SK-N-SH (cell line): ENCODE measurements at regions not wholly inside any gene's neighbourhood (a gene's known extent, or its start where the extent isn't known, plus 50 kb on each side); places are given as distances from the start of the nearest gene placed in this dataset.

ENCODE experiments used
- CTCF ChIA-PET: fragments of 300-600, 350-600 bp; formaldehyde crosslinking; extraction: SDS; loops from one replicate; lab custom pipeline; 2021; lab: Yijun Ruan, JAX
- POLR2A ChIA-PET: fragments of 350-600 bp; sonication (Branson Sonifier 250); formaldehyde crosslinking; extraction: SDS; loops from one replicate; lab custom pipeline; 2020; ENCODE audit warnings: antibody characterized with exemption, inconsistent platforms; lab: Yijun Ruan, JAX
- DNase-seq: peaks from one replicate; pipeline ENCODE4 v3.0.0; 2012
- H2AFZ ChIP-seq: fragments of 200-600 bp; sonication (generic); 2 replicates; pipeline ENCODE4 v1.8.1; 2016; ENCODE audit warnings: antibody characterized with exemption, mild to moderate bottlenecking, low read depth
- H3F3A ChIP-seq: fragments of 200-600 bp; sonication (generic); replicated peaks from 2 replicates; pipeline ENCODE3; 2016; ENCODE audit warnings: antibody characterized with exemption, mild to moderate bottlenecking; ENCODE audit not compliant: insufficient read depth
- H3K27ac ChIP-seq, 2 experiments: fragments of 200-500 bp in 1 of 2; fragments of 200-600 bp in 1 of 2; sonication (Bioruptor generic) in 1 of 2; sonication (generic), shearing (Covaris generic) in 1 of 2; 2 replicates each; pipeline versions ENCODE4 v1.5.1 to v1.6.1; 2014 to 2016; ENCODE audit warnings: low read depth in 2 of 2, inconsistent platforms in 1 of 2, low read length in 1 of 2, mild to moderate bottlenecking in 1 of 2, mixed read lengths in 1 of 2
- H3K27me3 ChIP-seq: fragments of 200-600 bp; sonication (generic), shearing (Covaris generic); 2 replicates; pipeline ENCODE4 v1.6.1; 2016; ENCODE audit warnings: mixed run types; ENCODE audit not compliant: insufficient read depth
- H3K36me3 ChIP-seq, 2 experiments: fragments of 200-500 bp in 1 of 2; fragments of 200-600 bp in 1 of 2; sonication (Bioruptor generic) in 1 of 2; sonication (generic) in 1 of 2; replicated peaks in 1 of 2; 2 replicates each; pipeline versions ENCODE3 to v1.5.1; 2014 to 2016; ENCODE audit warnings: low read length in 1 of 2, mild to moderate bottlenecking in 1 of 2; ENCODE audit not compliant: insufficient read depth in 2 of 2, control insufficient read depth in 1 of 2
- H3K4me1 ChIP-seq, 2 experiments: fragments of 200-500 bp in 1 of 2; fragments of 200-600 bp in 1 of 2; sonication (Bioruptor generic) in 1 of 2; sonication (generic), shearing (Covaris generic) in 1 of 2; 2 replicates each; pipeline versions ENCODE4 v1.5.1 to v1.6.1; 2014 to 2016; ENCODE audit warnings: low read depth in 1 of 2, low read length in 1 of 2, mixed run types in 1 of 2; ENCODE audit not compliant: insufficient read depth in 2 of 2, control insufficient read depth in 1 of 2
- H3K4me2 ChIP-seq: fragments of 200-600 bp; sonication (generic), shearing (Covaris generic); 2 replicates; pipeline ENCODE4 v1.6.1; 2017; ENCODE audit warnings: mixed run types
- H3K4me3 ChIP-seq, 2 experiments: fragments of 200-500 bp in 1 of 2; fragments of 200-600 bp in 1 of 2; sonication (Bioruptor generic) in 1 of 2; sonication (generic), shearing (Covaris generic) in 1 of 2; 2 replicates each; pipeline versions ENCODE4 v1.5.1 to v1.8.1; 2014 to 2016; ENCODE audit warnings: low read depth in 2 of 2, inconsistent platforms in 1 of 2, low read length in 1 of 2, mild to moderate bottlenecking in 1 of 2, mixed read lengths in 1 of 2, moderate library complexity in 1 of 2
- H3K79me2 ChIP-seq: fragments of 200-600 bp; sonication (generic); 2 replicates; pipeline ENCODE4 v1.8.1; 2017; ENCODE audit warnings: mild to moderate bottlenecking; ENCODE audit not compliant: insufficient read depth
- H3K9ac ChIP-seq: fragments of 200-600 bp; sonication (generic); 2 replicates; pipeline ENCODE4 v1.6.1; 2017; ENCODE audit warnings: mixed run types
- H3K9me2 ChIP-seq: fragments of 200-600 bp; sonication (generic); 2 replicates; pipeline ENCODE4 v1.6.1; 2017; ENCODE audit warnings: mixed run types
- H3K9me3 ChIP-seq: fragments of 200-600 bp; sonication (generic); 2 replicates; pipeline ENCODE4 v1.6.1; 2017; ENCODE audit warnings: mixed run types, mild to moderate bottlenecking, moderate library complexity
- H4K20me1 ChIP-seq: fragments of 200-600 bp; sonication (generic); 2 replicates; pipeline ENCODE4 v1.6.1; 2017; ENCODE audit warnings: mild to moderate bottlenecking, mixed run types; ENCODE audit not compliant: insufficient read depth
- CTCF ChIP-seq: fragments of 200-600 bp; sonication (generic); IDR thresholded peaks from 2 replicates; pipeline ENCODE4 v1.6.1; 2017; ENCODE audit warnings: antibody characterized with exemption, mild to moderate bottlenecking, moderate library complexity
- EP300 ChIP-seq, 2 experiments: IDR thresholded peaks; 2 replicates each; pipeline versions ENCODE4 v1.4.0 to v1.6.1; 2012; ENCODE audit warnings: borderline replicate concordance in 1 of 2, low read depth in 1 of 2, low read length in 1 of 2
- EZH2phosphoT487 ChIP-seq: fragments of 200-600 bp; sonication (generic); IDR thresholded peaks from 2 replicates; pipeline ENCODE4 v1.6.1; 2017; ENCODE audit warnings: low read depth, mixed run types, mild to moderate bottlenecking, antibody characterized with exemption, moderate library complexity, borderline replicate concordance
- FOSL2 ChIP-seq: IDR thresholded peaks from 2 replicates; pipeline ENCODE4 v1.4.0; 2012; ENCODE audit warnings: low read depth, mild to moderate bottlenecking, moderate library complexity, borderline replicate concordance
- FOXM1 ChIP-seq: IDR thresholded peaks from 2 replicates; pipeline ENCODE4 v1.4.0; 2012; ENCODE audit warnings: low read depth, mild to moderate bottlenecking
- GATA2 ChIP-seq: sonication (generic); formaldehyde crosslinking; IDR thresholded peaks from 2 replicates; pipeline ENCODE4 v1.5.0; 2020; ENCODE audit warnings: mild to moderate bottlenecking, missing genetic modification reagents
- IRF3 ChIP-seq: fragments of 150-350 bp; IDR thresholded peaks from 2 replicates; pipeline ENCODE4 v1.6.1; 2016; ENCODE audit warnings: mild to moderate bottlenecking, low read depth, low read length
- NRF1 ChIP-seq: IDR thresholded peaks from 2 replicates; pipeline ENCODE4 v1.6.1; 2012; ENCODE audit warnings: low read depth, mild to moderate bottlenecking, low read length
- REST ChIP-seq: IDR thresholded peaks from 2 replicates; pipeline ENCODE4 v1.6.1; 2012; ENCODE audit warnings: mild to moderate bottlenecking, low read depth, low read length, moderate library complexity
- RFX5 ChIP-seq: IDR thresholded peaks from 2 replicates; pipeline ENCODE4 v1.6.1; 2012; ENCODE audit warnings: mild to moderate bottlenecking, improper control_type of control experiment, low read length
- RXRA ChIP-seq: IDR thresholded peaks from 2 replicates; pipeline ENCODE4 v1.4.0; 2012; ENCODE audit warnings: low read depth, mild to moderate bottlenecking, borderline replicate concordance
- SIN3A ChIP-seq: IDR thresholded peaks from 2 replicates; pipeline ENCODE4 v1.6.1; 2012; ENCODE audit warnings: low read depth, mild to moderate bottlenecking, low read length, moderate library complexity, borderline replicate concordance
- SMC3 ChIP-seq: IDR thresholded peaks from 2 replicates; pipeline ENCODE4 v1.6.1; 2012; ENCODE audit warnings: low read depth, low read length, improper control_type of control experiment
- USF2 ChIP-seq: fragments of 150-350 bp; IDR thresholded peaks from 2 replicates; pipeline ENCODE4 v1.6.1; 2017; ENCODE audit warnings: antibody characterized with exemption, low read length, low read depth, borderline replicate concordance
- YY1 ChIP-seq: IDR thresholded peaks from 2 replicates; pipeline ENCODE4 v1.4.0; 2012; ENCODE audit warnings: low read depth, mild to moderate bottlenecking
- WGBS: methylation state at CpG from one replicate; pipeline ENCODE4 v1.1.6; 2017; ENCODE audit warnings: low lambda C conversion rate; 5-methylcytosine and 5-hydroxymethylcytosine counted together

- H3K9me2 ChIP-seq = no peaks in the 10 kb centered on the region
- 26% methylated on average over 4 of the region's 4 CpGs for WGBS
- no peak for TF ChIP-seq SMC3
- TF ChIP-seq SIN3A = no peak
- no peak for TF ChIP-seq NRF1
- no peak for TF ChIP-seq EZH2phosphoT487
- TF ChIP-seq YY1 = no peak
- TF ChIP-seq FOXM1 = no peak
- no peak for TF ChIP-seq USF2
- no peak for TF ChIP-seq REST
- no peak for TF ChIP-seq IRF3
- TF ChIP-seq RXRA = no peak
- no peak for TF ChIP-seq EP300 (IDR thresholded peaks at IDR 0.05; ENCODE audit: borderline replicate concordance in 1 of 2, low read depth in 1 of 2, low read length in 1 of 2)
- TF ChIP-seq GATA2 (CRISPR knock-in tag) = no peak
- TF ChIP-seq RFX5 = no peak
- TF ChIP-seq FOSL2 = no peak
- TF ChIP-seq CTCF = no peak
- TF ChIP-seq, all 33 proteins: peak for 0
- CTCF ChIA-PET = interaction anchor here (1.1 to 2.5 kb wide), 2 partner anchors 10 to 336 kb away, joined by 5 to 6 read pairs; no protein-coding TSS in a partner anchor
- no peaks in the 10 kb centered on the region for H3K79me2 ChIP-seq
- H3K4me1 ChIP-seq = no peaks in the 10 kb centered on the region
- no peak overlapping the region for H3K4me2 ChIP-seq
- POLR2A ChIA-PET = no interaction called here
- H3K27me3 ChIP-seq = no peaks in the 10 kb centered on the region
- no peaks in the 10 kb centered on the region for H3K9me3 ChIP-seq
- H4K20me1 ChIP-seq = no peaks in the 10 kb centered on the region
- H3K9ac ChIP-seq = no peak overlapping the region
- H3F3A ChIP-seq = no peaks in the 10 kb centered on the region
- H3K27ac ChIP-seq = no peak overlapping the region
- no peak for DNase-seq
- H3K36me3 ChIP-seq = no peaks in the 10 kb centered on the region
- H3K4me3 ChIP-seq = no peak overlapping the region
- no peak overlapping the region for H2AFZ ChIP-seq
These were observed 110.8 kb upstream of the PPP2R2D start for GRCh38 chr10:131790021-131790420.
